GM23248 (cell line): ENCODE measurements at regions not wholly inside any gene's neighbourhood (a gene's known extent, or its start where the extent isn't known, plus 50 kb on each side); places are given as distances from the start of the nearest gene placed in this dataset.

Experiments
- EZH2 ChIP-seq: fragments of 200-600 bp; sonication (generic); IDR thresholded peaks from 2 replicates; pipeline ENCODE4 v1.6.1; 2018; ENCODE audit warnings: antibody characterized with exemption, mild to moderate bottlenecking; ENCODE audit not compliant: insufficient read depth, poor library complexity, severe bottlenecking
- EZH2phosphoT487 ChIP-seq: fragments of 200-600 bp; sonication (generic); IDR thresholded peaks from 2 replicates; pipeline ENCODE4 v1.6.1; 2018; ENCODE audit warnings: antibody characterized with exemption, moderate library complexity, mild to moderate bottlenecking, low read depth; ENCODE audit not compliant: insufficient read depth

GRCh38 chr19:28400953-28401671 is 811.8 kb downstream of the UQCRFS1 start:
- TF ChIP-seq EZH2 (no peak), EZH2phosphoT487 (no peak)
